ENCODE measurements at regions not wholly inside any gene's neighbourhood (a gene's known extent, or its start where the extent isn't known, plus 50 kb on each side); places are given as distances from the start of the nearest gene placed in this dataset.

DNA sequence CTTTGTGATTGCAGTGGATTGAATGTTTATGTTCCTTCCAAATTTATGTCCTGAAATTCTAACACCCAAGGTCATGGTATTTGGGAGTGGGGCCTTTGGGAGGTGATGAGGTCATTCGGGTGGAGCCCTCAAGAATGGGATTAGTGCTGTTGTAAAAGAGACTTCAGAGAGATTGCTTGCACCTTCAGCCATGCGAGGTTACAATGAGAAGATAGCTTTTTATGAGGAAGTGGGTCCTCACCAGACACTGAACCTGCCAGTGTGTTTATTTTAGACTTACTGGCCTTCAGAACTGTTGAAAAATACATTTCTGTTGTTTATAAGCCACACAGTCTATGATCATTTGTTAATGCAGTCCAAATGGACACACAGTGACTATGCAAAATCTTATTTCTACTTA, 161.0 kb upstream of the GPRIN3 start:
- Histone ChIP-seq H3K27ac (ENCODE audit: low read depth, low read length) (no peak overlapping the region), H3K27me3 (ENCODE audit: insufficient read depth, low read length, poor library complexity) (no peaks in the 10 kb centered on the region), H2BK5ac (ENCODE audit: low read length) (no peak overlapping the region), H3K4ac (ENCODE audit: low read depth, low read length) (no peak overlapping the region), H2BK15ac (replicated peaks; ENCODE audit: low read depth) (no peak overlapping the region), H3K79me2 (ENCODE audit: control insufficient read depth, insufficient read depth, low read length) (no peaks in the 10 kb centered on the region), H4K8ac (ENCODE audit: low read depth, low read length) (no peak overlapping the region), H3K23ac (ENCODE audit: low read length) (no peak overlapping the region), H3K4me2 (ENCODE audit: low read length) (no peak overlapping the region), H4K5ac (ENCODE audit: low read length) (no peak overlapping the region), H3K9ac (ENCODE audit: low read length) (no peak overlapping the region), H3K4me3 (ENCODE audit: low read length) (no peak overlapping the region), H3K79me1 (ENCODE audit: low read length) (no peaks in the 10 kb centered on the region), H2BK120ac (ENCODE audit: low read depth, low read length) (no peak overlapping the region), H3K18ac (ENCODE audit: low read length) (no peak overlapping the region), H3K4me1 (ENCODE audit: control insufficient read depth, low read depth, low read length) (no peaks in the 10 kb centered on the region), H3K36me3 (ENCODE audit: control insufficient read depth, insufficient read depth, low read length) (no peaks in the 10 kb centered on the region), H2AK5ac (ENCODE audit: low read length) (no peak overlapping the region), H3K56ac (ENCODE audit: low read length) (no peak overlapping the region)
- no peak for DNase-seq
- no CpG with 5 or more reads among the region's 2 CpGs for WGBS (ENCODE audit: extremely low coverage, insufficient coverage, low lambda C conversion rate)

DNA sequence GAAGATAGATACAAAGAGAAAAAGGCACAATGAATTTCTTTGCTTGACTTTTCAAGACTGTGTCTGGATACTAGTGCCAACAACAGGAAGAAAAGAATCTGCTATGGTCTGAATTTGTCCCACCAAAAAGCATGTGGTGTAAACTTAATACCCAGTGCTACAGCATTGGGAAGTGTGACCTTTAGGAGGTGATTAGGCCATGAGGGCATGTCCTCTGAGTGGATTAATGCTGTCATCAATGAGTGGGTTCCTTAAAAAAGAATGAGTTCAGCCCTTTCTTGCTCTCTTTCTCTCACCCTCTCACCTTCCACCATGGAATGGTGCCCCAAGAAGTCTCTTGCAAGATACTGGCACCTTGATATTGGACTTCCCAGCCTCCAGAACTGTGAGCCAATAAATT, 155.7 kb upstream of the GPRIN3 start:
- Histone ChIP-seq H3K27ac (ENCODE audit: low read depth, low read length) (no peak overlapping the region), H3K4me3 (ENCODE audit: low read length) (no peak overlapping the region), H3K4me1 (ENCODE audit: control insufficient read depth, low read depth, low read length) (no peaks in the 10 kb centered on the region), H3K27me3 (ENCODE audit: insufficient read depth, low read length, poor library complexity) (no peaks in the 10 kb centered on the region), H4K8ac (ENCODE audit: low read depth, low read length) (no peak overlapping the region), H3K18ac (ENCODE audit: low read length) (no peak overlapping the region), H2BK15ac (replicated peaks; ENCODE audit: low read depth) (no peak overlapping the region), H3K4ac (ENCODE audit: low read depth, low read length) (no peak overlapping the region), H2AK5ac (ENCODE audit: low read length) (no peak overlapping the region), H3K36me3 (ENCODE audit: control insufficient read depth, insufficient read depth, low read length) (no peaks in the 10 kb centered on the region), H3K56ac (ENCODE audit: low read length) (no peak overlapping the region), H2BK120ac (ENCODE audit: low read depth, low read length) (no peak overlapping the region), H3K9ac (ENCODE audit: low read length) (no peak overlapping the region), H4K5ac (ENCODE audit: low read length) (no peak overlapping the region), H3K23ac (ENCODE audit: low read length) (no peak overlapping the region), H3K79me2 (ENCODE audit: control insufficient read depth, insufficient read depth, low read length) (no peaks in the 10 kb centered on the region), H2BK5ac (ENCODE audit: low read length) (no peak overlapping the region), H3K4me2 (ENCODE audit: low read length) (no peak overlapping the region), H3K79me1 (ENCODE audit: low read length) (no peaks in the 10 kb centered on the region)
- DNase-seq, result no peak

DNA sequence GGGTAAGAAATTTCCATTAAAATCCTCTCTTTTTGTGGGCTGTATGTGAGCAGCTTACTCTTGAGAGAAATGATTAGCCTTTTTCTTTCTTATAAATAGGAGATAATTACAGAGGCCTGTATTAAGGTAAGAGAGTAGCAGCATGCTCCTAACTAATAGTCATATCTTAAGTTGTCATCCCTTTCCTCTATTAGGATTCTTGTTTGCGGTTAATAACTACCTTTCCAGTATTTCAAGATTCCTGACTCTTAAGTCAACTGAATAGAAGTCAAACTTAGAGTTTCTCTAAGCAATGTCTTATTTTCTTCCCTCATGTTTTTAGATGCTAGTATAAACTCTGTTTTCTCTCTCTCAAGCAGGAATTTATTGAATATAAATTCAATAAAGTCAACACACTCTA, 139.9 kb upstream of the GPRIN3 start:
- H2AK5ac ChIP-seq (ENCODE audit: low read length), result no peak overlapping the region
- H3K27me3 ChIP-seq (ENCODE audit: insufficient read depth, low read length, poor library complexity), result no peaks in the 10 kb centered on the region
- DNase-seq, result no peak
- no peak overlapping the region for H4K8ac ChIP-seq (ENCODE audit: low read depth, low read length)
- H3K23ac ChIP-seq (ENCODE audit: low read length), result no peak overlapping the region
- no peak overlapping the region for H3K27ac ChIP-seq (ENCODE audit: low read depth, low read length)
- H3K18ac ChIP-seq (ENCODE audit: low read length), result no peak overlapping the region
- H3K4me1 ChIP-seq (ENCODE audit: control insufficient read depth, low read depth, low read length), result no peaks in the 10 kb centered on the region
- no peak overlapping the region for H4K5ac ChIP-seq (ENCODE audit: low read length)
- WGBS (ENCODE audit: extremely low coverage, insufficient coverage, low lambda C conversion rate), result no CpG with 5 or more reads among the region's 1 CpG
- H3K79me2 ChIP-seq (ENCODE audit: control insufficient read depth, insufficient read depth, low read length), result no peaks in the 10 kb centered on the region
- H3K79me1 ChIP-seq (ENCODE audit: low read length), result no peaks in the 10 kb centered on the region
- no peak overlapping the region for H3K4me2 ChIP-seq (ENCODE audit: low read length)
- no peak overlapping the region for H3K56ac ChIP-seq (ENCODE audit: low read length)
- no peak overlapping the region for H2BK120ac ChIP-seq (ENCODE audit: low read depth, low read length)
- H2BK15ac ChIP-seq (replicated peaks; ENCODE audit: low read depth), result no peak overlapping the region
- no peak overlapping the region for H3K9ac ChIP-seq (ENCODE audit: low read length)
- H3K4me3 ChIP-seq (ENCODE audit: low read length), result no peak overlapping the region
- H3K36me3 ChIP-seq (ENCODE audit: control insufficient read depth, insufficient read depth, low read length), result no peaks in the 10 kb centered on the region
- H3K4ac ChIP-seq (ENCODE audit: low read depth, low read length), result no peak overlapping the region
- no peak overlapping the region for H2BK5ac ChIP-seq (ENCODE audit: low read length)

DNA sequence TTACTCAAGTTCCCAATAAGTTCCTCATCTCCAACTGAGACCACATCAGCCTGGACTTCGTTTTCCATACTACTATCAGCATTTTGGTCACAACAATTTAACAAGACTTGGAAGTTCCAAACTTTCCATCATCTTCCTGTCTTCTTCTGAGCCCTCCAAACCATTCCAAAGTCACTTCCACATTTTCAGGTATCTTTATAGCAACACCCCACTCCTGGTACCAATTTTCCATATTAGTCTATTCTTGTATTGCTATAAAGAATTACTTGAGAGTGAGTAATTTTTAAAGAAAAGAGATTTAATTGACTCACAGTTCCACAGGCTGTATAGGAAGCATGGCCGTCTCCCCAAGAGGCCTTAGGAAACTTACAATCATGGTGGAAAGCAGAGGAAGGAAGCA, 138.6 kb upstream of the GPRIN3 start:
- H3K56ac ChIP-seq (ENCODE audit: low read length), result no peak overlapping the region
- no peak overlapping the region for H2BK15ac ChIP-seq (replicated peaks; ENCODE audit: low read depth)
- no peak overlapping the region for H4K5ac ChIP-seq (ENCODE audit: low read length)
- no peaks in the 10 kb centered on the region for H3K79me2 ChIP-seq (ENCODE audit: control insufficient read depth, insufficient read depth, low read length)
- no CpG with 5 or more reads among the region's 2 CpGs for WGBS (ENCODE audit: extremely low coverage, insufficient coverage, low lambda C conversion rate)
- no peak overlapping the region for H3K4ac ChIP-seq (ENCODE audit: low read depth, low read length)
- no peak overlapping the region for H3K23ac ChIP-seq (ENCODE audit: low read length)
- H3K27ac ChIP-seq (ENCODE audit: low read depth, low read length), result no peak overlapping the region
- no peak overlapping the region for H2BK5ac ChIP-seq (ENCODE audit: low read length)
- H3K4me1 ChIP-seq (ENCODE audit: control insufficient read depth, low read depth, low read length), result no peaks in the 10 kb centered on the region
- H2AK5ac ChIP-seq (ENCODE audit: low read length), result no peak overlapping the region
- H3K27me3 ChIP-seq (ENCODE audit: insufficient read depth, low read length, poor library complexity), result no peaks in the 10 kb centered on the region
- H4K8ac ChIP-seq (ENCODE audit: low read depth, low read length), result no peak overlapping the region
- no peak overlapping the region for H3K18ac ChIP-seq (ENCODE audit: low read length)
- DNase-seq, result no peak
- no peak overlapping the region for H3K4me2 ChIP-seq (ENCODE audit: low read length)
- H3K36me3 ChIP-seq (ENCODE audit: control insufficient read depth, insufficient read depth, low read length), result no peaks in the 10 kb centered on the region
- H2BK120ac ChIP-seq (ENCODE audit: low read depth, low read length), result no peak overlapping the region
- no peaks in the 10 kb centered on the region for H3K79me1 ChIP-seq (ENCODE audit: low read length)
- H3K4me3 ChIP-seq (ENCODE audit: low read length), result no peak overlapping the region
- no peak overlapping the region for H3K9ac ChIP-seq (ENCODE audit: low read length)

DNA sequence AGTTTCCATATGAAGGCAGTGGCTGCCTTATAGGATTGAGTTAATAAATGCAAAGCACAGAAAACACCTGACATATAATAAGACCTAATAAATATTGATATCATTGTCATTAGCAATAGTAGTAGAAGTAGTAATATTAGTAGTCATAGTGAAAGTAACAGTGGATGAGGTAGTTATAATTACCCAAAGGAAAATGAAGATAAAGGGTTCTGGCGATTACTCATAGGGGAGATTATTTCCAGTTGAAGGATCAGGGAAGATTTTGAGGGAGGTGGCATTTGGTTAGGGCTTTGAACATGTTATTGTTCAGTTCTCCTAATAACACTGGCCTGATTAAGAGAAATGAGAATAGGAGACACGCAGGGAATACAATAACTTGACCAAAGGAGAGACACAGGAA, 131.9 kb upstream of the GPRIN3 start:
- Histone ChIP-seq H2BK5ac (ENCODE audit: low read length) (no peak overlapping the region), H4K5ac (ENCODE audit: low read length) (no peak overlapping the region), H2BK120ac (ENCODE audit: low read depth, low read length) (no peak overlapping the region), H3K23ac (ENCODE audit: low read length) (no peak overlapping the region), H3K4me1 (ENCODE audit: control insufficient read depth, low read depth, low read length) (no peaks in the 10 kb centered on the region), H3K27me3 (ENCODE audit: insufficient read depth, low read length, poor library complexity) (no peaks in the 10 kb centered on the region), H2BK15ac (replicated peaks; ENCODE audit: low read depth) (no peak overlapping the region), H3K79me2 (ENCODE audit: control insufficient read depth, insufficient read depth, low read length) (no peaks in the 10 kb centered on the region), H3K36me3 (ENCODE audit: control insufficient read depth, insufficient read depth, low read length) (no peaks in the 10 kb centered on the region), H3K18ac (ENCODE audit: low read length) (no peak overlapping the region), H4K8ac (ENCODE audit: low read depth, low read length) (no peak overlapping the region), H3K9ac (ENCODE audit: low read length) (no peak overlapping the region), H3K79me1 (ENCODE audit: low read length) (no peaks in the 10 kb centered on the region), H2AK5ac (ENCODE audit: low read length) (no peak overlapping the region), H3K27ac (ENCODE audit: low read depth, low read length) (no peak overlapping the region), H3K4ac (ENCODE audit: low read depth, low read length) (no peak overlapping the region), H3K4me3 (ENCODE audit: low read length) (no peak overlapping the region), H3K4me2 (ENCODE audit: low read length) (no peak overlapping the region), H3K56ac (ENCODE audit: low read length) (no peak overlapping the region)
- DNase-seq, result no peak
- WGBS (ENCODE audit: extremely low coverage, insufficient coverage, low lambda C conversion rate), result no CpG with 5 or more reads among the region's 2 CpGs

DNA sequence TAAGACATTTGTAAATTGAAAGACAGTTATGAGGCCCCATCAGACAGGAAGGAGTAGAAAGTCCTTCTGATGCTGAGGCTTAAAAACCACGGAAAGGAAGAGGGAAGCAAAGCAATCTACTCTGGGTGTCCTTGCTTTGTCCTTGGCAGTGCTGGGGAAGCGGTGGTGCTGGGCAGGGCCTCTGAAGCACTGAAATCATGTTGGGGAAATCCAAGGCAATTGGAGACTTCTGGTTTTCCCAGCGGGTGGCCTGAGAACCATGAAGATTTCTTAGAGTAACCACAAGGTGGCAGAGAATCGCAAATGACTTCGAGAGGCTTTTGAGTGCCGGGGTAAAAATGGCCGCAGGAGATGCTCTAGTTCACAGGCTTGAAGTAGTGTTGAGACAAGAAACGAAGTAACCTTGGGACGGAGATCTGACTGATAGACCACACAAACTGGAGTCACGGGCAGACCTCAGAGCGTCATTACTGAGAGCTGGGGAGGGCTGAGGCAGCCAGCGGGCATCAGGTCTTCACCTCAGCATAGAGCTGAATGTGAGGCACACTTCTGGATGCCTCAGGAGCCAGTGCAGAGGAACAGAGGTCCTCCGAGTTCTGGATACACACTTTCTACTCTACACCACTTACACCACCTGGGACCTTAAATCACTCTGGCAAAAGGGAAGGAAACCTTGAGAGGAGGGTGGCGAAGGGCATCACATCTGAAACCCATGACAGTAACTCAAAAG, 130.7 kb upstream of the GPRIN3 start:
- H3K4me2 ChIP-seq (ENCODE audit: low read length), result no peak overlapping the region
- no peak overlapping the region for H4K8ac ChIP-seq (ENCODE audit: low read depth, low read length)
- H3K18ac ChIP-seq (ENCODE audit: low read length), result no peak overlapping the region
- H2BK5ac ChIP-seq (ENCODE audit: low read length), result no peak overlapping the region
- H2BK15ac ChIP-seq (replicated peaks; ENCODE audit: low read depth), result no peak overlapping the region
- no peak overlapping the region for H3K56ac ChIP-seq (ENCODE audit: low read length)
- H3K4me1 ChIP-seq (ENCODE audit: control insufficient read depth, low read depth, low read length), result no peaks in the 10 kb centered on the region
- H3K27me3 ChIP-seq (ENCODE audit: insufficient read depth, low read length, poor library complexity), result no peaks in the 10 kb centered on the region
- DNase-seq, result peak; percentile 90
- H3K4ac ChIP-seq (ENCODE audit: low read depth, low read length), result no peak overlapping the region
- H3K27ac ChIP-seq (ENCODE audit: low read depth, low read length), result no peak overlapping the region
- H2BK120ac ChIP-seq (ENCODE audit: low read depth, low read length), result no peak overlapping the region
- H3K23ac ChIP-seq (ENCODE audit: low read length), result peak overlapping the region; percentile 52
- H2AK5ac ChIP-seq (ENCODE audit: low read length), result no peak overlapping the region
- H3K36me3 ChIP-seq (ENCODE audit: control insufficient read depth, insufficient read depth, low read length), result no peaks in the 10 kb centered on the region
- no peak overlapping the region for H3K4me3 ChIP-seq (ENCODE audit: low read length)
- no peaks in the 10 kb centered on the region for H3K79me2 ChIP-seq (ENCODE audit: control insufficient read depth, insufficient read depth, low read length)
- no CpG with 5 or more reads among the region's 14 CpGs for WGBS (ENCODE audit: extremely low coverage, insufficient coverage, low lambda C conversion rate)
- H4K5ac ChIP-seq (ENCODE audit: low read length), result no peak overlapping the region
- no peaks in the 10 kb centered on the region for H3K79me1 ChIP-seq (ENCODE audit: low read length)
- no peak overlapping the region for H3K9ac ChIP-seq (ENCODE audit: low read length)

Data from mesendoderm (in vitro differentiated cells).